Stomach (tissue), 8 donors: ENCODE measurements at regions not wholly inside any gene's neighbourhood (a gene's known extent, or its start where the extent isn't known, plus 50 kb on each side); places are given as distances from the start of the nearest gene placed in this dataset.

Experiments used
- DNase-seq, 2 donors: peaks; one replicate each; pipeline versions ENCODE4 v3.0.0 to v3.0.0-alpha.2; 2013 to 2019
- H3K27ac ChIP-seq, 5 donors: fragments of 200-600 bp in 4 of 5; sonication (generic) in 4 of 5; one replicate each; pipeline ENCODE4 v1.5.1; 2013 to 2019; ENCODE audit warnings: mild to moderate bottlenecking in 1 of 5, moderate library complexity in 1 of 5
- H3K27me3 ChIP-seq, 3 donors: fragments of 200-600 bp; sonication (generic); one replicate each; pipeline ENCODE4 v1.5.1; 2017 to 2019; ENCODE audit warnings: mixed run types in 1 of 3
- H3K36me3 ChIP-seq, 4 donors: fragments of 200-600 bp; sonication (generic); 1 replicate in 3 of 4; 2 replicates in 1 of 4; pipeline ENCODE4 v1.5.1; 2016 to 2019
- H3K4me1 ChIP-seq, 4 donors: fragments of 200-600 bp; sonication (generic); one replicate each; pipeline ENCODE4 v1.5.1; 2016 to 2019
- H3K4me3 ChIP-seq, 4 donors: fragments of 200-600 bp; sonication (generic) in 3 of 4; one replicate each; pipeline ENCODE4 v1.5.1; 2016 to 2019; ENCODE audit warnings: mild to moderate bottlenecking in 1 of 4
- H3K9me3 ChIP-seq, 4 donors: fragments of 200-600 bp; sonication (generic); one replicate each; pipeline ENCODE4 v1.5.1; 2016 to 2019
- EP300 ChIP-seq: sonication (generic); formaldehyde crosslinking; IDR thresholded peaks from one replicate; pipeline ENCODE4 v1.6.1; 2017; ENCODE audit warnings: antibody characterized with exemption
- POLR2A ChIP-seq, 4 donors: fragments of 450-650 bp; IDR thresholded peaks; one replicate each; pipeline ENCODE4 v1.6.1; 2016; ENCODE audit warnings: antibody characterized with exemption in 4 of 4, control low read depth in 2 of 4, mild to moderate bottlenecking in 1 of 4, moderate library complexity in 1 of 4
- POLR2AphosphoS5 ChIP-seq, 3 donors: sonication (generic); formaldehyde crosslinking; IDR thresholded peaks; one replicate each; pipeline ENCODE4 v1.6.1; 2016; ENCODE audit warnings: antibody characterized with exemption in 3 of 3
- WGBS, 5 donors: extraction: QIAGEN DNeasy Blood & Tissue Kit in 3 of 5; methylation state at CpG; one replicate each; pipeline versions ENCODE4 v1.1.5 to v1.1.7; 2013 to 2018; 5-methylcytosine and 5-hydroxymethylcytosine counted together
- intact Hi-C: fragments of 100-400 bp; cut with DNase I; formaldehyde crosslinking; loops from one replicate; pipeline ENCODE4 v1.15.1; 2023; ENCODE audit warnings: low total_unique reads
- TF ChIP-seq, protein P1 (sequence below), 7 experiments: fragments of 450-650 bp in 4 of 7; fragments of 200-600 bp in 3 of 7; sonication (generic) in 3 of 7; IDR thresholded peaks; one replicate each; pipeline ENCODE4 v1.5.1; 2016 to 2019; ENCODE audit warnings: antibody characterized with exemption in 7 of 7, control low read depth in 2 of 7, mild to moderate bottlenecking in 1 of 7
- donor health status: healthy with polysubstance abuse.
- donor health status: Bipolar disorder and iron deficiency.
- donor health status: healthy.

DNA sequence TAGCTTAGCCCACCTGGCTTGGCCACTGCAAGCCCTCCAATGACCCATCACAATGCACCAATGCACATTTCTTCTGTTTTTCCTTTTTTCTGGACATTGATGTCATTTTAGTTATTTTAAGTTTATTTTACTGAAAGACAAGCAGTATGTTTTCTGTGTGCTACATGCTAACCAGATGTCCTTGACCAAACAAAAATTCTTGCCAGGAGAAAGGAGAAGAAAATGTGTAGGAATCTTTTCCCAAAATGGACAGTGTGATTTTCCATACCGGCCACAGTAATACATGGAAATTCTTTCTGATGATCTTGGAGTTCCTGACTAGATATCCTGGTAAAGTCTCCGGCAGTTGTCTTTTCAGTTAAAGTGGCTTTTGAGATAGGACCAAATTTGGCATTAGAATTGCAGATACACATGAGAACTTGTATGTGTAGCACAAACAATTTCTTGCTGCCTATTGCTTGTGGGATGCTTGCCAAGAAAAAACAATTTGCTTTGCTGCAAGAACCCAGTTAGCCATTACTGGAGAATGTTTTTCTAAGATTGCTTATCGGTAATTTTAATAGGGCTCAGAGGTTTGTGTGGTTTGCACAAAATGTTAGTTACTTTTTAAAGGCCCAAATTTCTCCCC, 696.5 kb upstream of the CITED2 start:
- H3K9me3 ChIP-seq = no peaks in the 10 kb centered on the region
- intact Hi-C loops = no loop called here
- WGBS, 5 donors = 14 to 36% (median 17%) methylated on average over 3 of the region's 3 CpGs
- peak overlapping the region in 2 of 5 donors; percentile 35 to 40 for H3K27ac ChIP-seq
- no peak overlapping the region for H3K4me3 ChIP-seq
- peaks cover 5 to 32% (median 14%) of the 10 kb centered on the region in 4 donors for H3K4me1 ChIP-seq
- TF ChIP-seq POLR2A (IDR thresholded peaks at IDR 0.05) (no peak), EP300 (no peak), POLR2AphosphoS5 (IDR thresholded peaks at IDR 0.05) (peak in 2 of 3 donors; percentile 8 to 22)
- TF ChIP-seq, protein P1, sequence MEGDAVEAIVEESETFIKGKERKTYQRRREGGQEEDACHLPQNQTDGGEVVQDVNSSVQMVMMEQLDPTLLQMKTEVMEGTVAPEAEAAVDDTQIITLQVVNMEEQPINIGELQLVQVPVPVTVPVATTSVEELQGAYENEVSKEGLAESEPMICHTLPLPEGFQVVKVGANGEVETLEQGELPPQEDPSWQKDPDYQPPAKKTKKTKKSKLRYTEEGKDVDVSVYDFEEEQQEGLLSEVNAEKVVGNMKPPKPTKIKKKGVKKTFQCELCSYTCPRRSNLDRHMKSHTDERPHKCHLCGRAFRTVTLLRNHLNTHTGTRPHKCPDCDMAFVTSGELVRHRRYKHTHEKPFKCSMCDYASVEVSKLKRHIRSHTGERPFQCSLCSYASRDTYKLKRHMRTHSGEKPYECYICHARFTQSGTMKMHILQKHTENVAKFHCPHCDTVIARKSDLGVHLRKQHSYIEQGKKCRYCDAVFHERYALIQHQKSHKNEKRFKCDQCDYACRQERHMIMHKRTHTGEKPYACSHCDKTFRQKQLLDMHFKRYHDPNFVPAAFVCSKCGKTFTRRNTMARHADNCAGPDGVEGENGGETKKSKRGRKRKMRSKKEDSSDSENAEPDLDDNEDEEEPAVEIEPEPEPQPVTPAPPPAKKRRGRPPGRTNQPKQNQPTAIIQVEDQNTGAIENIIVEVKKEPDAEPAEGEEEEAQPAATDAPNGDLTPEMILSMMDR (IDR thresholded peaks at IDR 0.05) = no peak
- H3K27me3 ChIP-seq = no peaks in the 10 kb centered on the region
- peak in 1 of 2 donors; percentile 72 for DNase-seq
- no peaks in the 10 kb centered on the region for H3K36me3 ChIP-seq

DNA sequence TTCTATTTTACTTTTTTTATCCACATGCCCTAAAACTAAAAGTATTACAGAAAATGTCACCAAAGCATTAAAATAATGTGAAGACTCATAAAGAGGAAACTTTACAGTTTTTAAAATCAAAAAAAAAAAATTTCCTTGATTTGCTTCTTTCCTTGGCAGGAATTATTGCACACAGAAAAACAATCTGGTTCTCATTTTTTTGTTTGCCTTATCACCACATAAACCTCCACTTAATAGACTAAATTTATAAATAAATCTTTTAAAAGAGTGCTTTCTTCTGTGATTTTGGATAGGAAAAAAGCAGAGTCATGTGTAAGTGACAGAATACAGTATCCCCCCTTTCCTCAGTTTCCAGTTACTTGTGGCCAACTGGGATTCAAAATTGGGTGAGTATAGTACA, 695.1 kb upstream of the CITED2 start:
- H3K27me3 ChIP-seq = no peaks in the 10 kb centered on the region
- no peaks in the 10 kb centered on the region for H3K9me3 ChIP-seq
- H3K4me1 ChIP-seq = peaks cover 5 to 32% (median 14%) of the 10 kb centered on the region in 4 donors
- H3K36me3 ChIP-seq = no peaks in the 10 kb centered on the region
- intact Hi-C loops = no loop called here
- no peak for DNase-seq
- H3K4me3 ChIP-seq = no peak overlapping the region
- TF ChIP-seq EP300 (no peak), POLR2AphosphoS5 (IDR thresholded peaks at IDR 0.05) (no peak), POLR2A (IDR thresholded peaks at IDR 0.05) (no peak)
- TF ChIP-seq, protein P1 (IDR thresholded peaks at IDR 0.05) = no peak
- no peak overlapping the region for H3K27ac ChIP-seq

- TF ChIP-seq EP300 = no peak
- TF ChIP-seq POLR2AphosphoS5 (IDR thresholded peaks at IDR 0.05) = no peak
- TF ChIP-seq, protein P1 (IDR thresholded peaks at IDR 0.05) = no peak
- no peak for TF ChIP-seq POLR2A (IDR thresholded peaks at IDR 0.05)
- DNase-seq = no peak
- H3K4me3 ChIP-seq = no peak overlapping the region
- H3K27ac ChIP-seq = no peak overlapping the region
- H3K27me3 ChIP-seq = no peaks in the 10 kb centered on the region
- no peaks in the 10 kb centered on the region for H3K36me3 ChIP-seq
- H3K4me1 ChIP-seq = peaks cover 5 to 32% (median 14%) of the 10 kb centered on the region in 4 donors
- intact Hi-C loops = no loop called here
- no peaks in the 10 kb centered on the region for H3K9me3 ChIP-seq
- WGBS, 5 donors = 81 to 86% (median 86%) methylated on average over 3 of the region's 3 CpGs
Observed at GRCh38 chr6:140068801-140069200, 694.4 kb upstream of the CITED2 start.

- Histone ChIP-seq H3K27me3 (no peaks in the 10 kb centered on the region), H3K9me3 (no peaks in the 10 kb centered on the region), H3K36me3 (no peaks in the 10 kb centered on the region), H3K4me1 (peaks cover 0 to 10% (median 4%) of the 10 kb centered on the region in 4 donors), H3K27ac (no peak overlapping the region), H3K4me3 (no peak overlapping the region)
- WGBS, 5 donors = 85 to 92% (median 89%) methylated on average over 7 of the region's 7 CpGs
- TF ChIP-seq POLR2AphosphoS5 (IDR thresholded peaks at IDR 0.05) (no peak), POLR2A (IDR thresholded peaks at IDR 0.05) (no peak), EP300 (no peak)
- TF ChIP-seq, protein P1 (IDR thresholded peaks at IDR 0.05) = no peak
- DNase-seq = no peak
- intact Hi-C loops = no loop called here
Observed at GRCh38 chr6:140064366-140064765, 689.9 kb upstream of the CITED2 start.
